ENCODE measurements at regions not wholly inside any gene's neighbourhood (a gene's known extent, or its start where the extent isn't known, plus 50 kb on each side); places are given as distances from the start of the nearest gene placed in this dataset.

DNA sequence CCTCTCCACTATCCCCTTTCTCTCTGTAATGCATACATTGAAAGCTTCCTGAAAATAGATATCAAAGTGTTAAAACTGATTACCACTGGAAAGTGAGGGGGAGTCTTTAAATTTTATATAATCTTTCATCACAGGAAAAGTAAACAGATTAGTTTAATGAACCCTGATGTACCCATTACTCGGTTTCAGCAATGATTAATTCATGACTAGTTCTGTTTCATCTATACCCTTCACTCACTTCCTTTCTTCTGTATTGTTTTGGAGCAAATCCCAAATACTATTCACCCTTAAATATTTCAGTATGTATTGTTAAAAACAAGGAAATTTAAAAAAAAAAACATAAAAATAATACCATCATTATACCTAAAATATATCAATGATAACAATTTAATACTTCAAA, 67.3 kb upstream of the TMCC3 start:
- Histone ChIP-seq H3K27me3 (ENCODE audit: low read length) (no peaks in the 10 kb centered on the region), H4K20me1 (ENCODE audit: low read depth, low read length) (no peaks in the 10 kb centered on the region), H3K4me3 (ENCODE audit: insufficient read depth, low read length, poor library complexity, severe bottlenecking) (no peak overlapping the region), H3K27ac (ENCODE audit: low read depth, low read length) (no peak overlapping the region), H3K79me2 (ENCODE audit: insufficient read depth, low read length) (no peaks in the 10 kb centered on the region), H2AFZ (ENCODE audit: low read depth, low read length, severe bottlenecking) (no peak overlapping the region), H3K4me2 (ENCODE audit: low read depth, low read length, poor library complexity, severe bottlenecking) (no peak overlapping the region), H3K9me3 (ENCODE audit: insufficient read depth, low read length) (no peaks in the 10 kb centered on the region), H3K9ac (ENCODE audit: low read length) (no peak overlapping the region), H3F3A (ENCODE audit: insufficient read depth) (no peaks in the 10 kb centered on the region), H3K9me2 (replicated peaks; ENCODE audit: insufficient read depth, low read length) (no peaks in the 10 kb centered on the region), H3K36me3 (ENCODE audit: low read length) (no peaks in the 10 kb centered on the region)
- TF ChIP-seq, protein P1, sequence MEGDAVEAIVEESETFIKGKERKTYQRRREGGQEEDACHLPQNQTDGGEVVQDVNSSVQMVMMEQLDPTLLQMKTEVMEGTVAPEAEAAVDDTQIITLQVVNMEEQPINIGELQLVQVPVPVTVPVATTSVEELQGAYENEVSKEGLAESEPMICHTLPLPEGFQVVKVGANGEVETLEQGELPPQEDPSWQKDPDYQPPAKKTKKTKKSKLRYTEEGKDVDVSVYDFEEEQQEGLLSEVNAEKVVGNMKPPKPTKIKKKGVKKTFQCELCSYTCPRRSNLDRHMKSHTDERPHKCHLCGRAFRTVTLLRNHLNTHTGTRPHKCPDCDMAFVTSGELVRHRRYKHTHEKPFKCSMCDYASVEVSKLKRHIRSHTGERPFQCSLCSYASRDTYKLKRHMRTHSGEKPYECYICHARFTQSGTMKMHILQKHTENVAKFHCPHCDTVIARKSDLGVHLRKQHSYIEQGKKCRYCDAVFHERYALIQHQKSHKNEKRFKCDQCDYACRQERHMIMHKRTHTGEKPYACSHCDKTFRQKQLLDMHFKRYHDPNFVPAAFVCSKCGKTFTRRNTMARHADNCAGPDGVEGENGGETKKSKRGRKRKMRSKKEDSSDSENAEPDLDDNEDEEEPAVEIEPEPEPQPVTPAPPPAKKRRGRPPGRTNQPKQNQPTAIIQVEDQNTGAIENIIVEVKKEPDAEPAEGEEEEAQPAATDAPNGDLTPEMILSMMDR (IDR thresholded peaks at IDR 0.05; ENCODE audit: insufficient read depth, low read length, poor library complexity, severe bottlenecking), result no peak
- TF ChIP-seq EZH2phosphoT487 (conservative IDR thresholded peaks at IDR 0.05; ENCODE audit: low read length), result no peak

DNA sequence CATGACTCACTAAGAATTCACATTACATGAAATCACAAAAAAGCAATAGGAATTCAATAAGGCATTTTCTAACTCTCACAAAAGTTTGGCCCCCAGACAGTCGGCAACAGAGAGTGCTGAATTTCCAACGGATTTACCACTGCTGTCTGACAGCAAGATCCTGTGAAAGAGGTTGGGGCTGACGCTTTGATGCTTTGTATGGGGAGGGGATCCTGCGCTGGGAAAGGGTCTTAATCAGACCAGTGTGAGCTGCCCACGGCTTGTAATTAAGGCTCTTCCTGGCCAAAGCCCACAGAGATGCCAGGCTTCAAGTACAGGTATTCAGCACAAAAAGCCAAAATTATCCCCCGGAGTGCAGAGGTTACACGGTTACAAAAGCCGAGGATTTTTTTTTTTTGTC, 66.8 kb upstream of the TMCC3 start:
- H3K27me3 ChIP-seq (ENCODE audit: low read length), result no peaks in the 10 kb centered on the region
- H3K9me2 ChIP-seq (replicated peaks; ENCODE audit: insufficient read depth, low read length), result no peaks in the 10 kb centered on the region
- no peaks in the 10 kb centered on the region for H3K36me3 ChIP-seq (ENCODE audit: low read length)
- H3K4me3 ChIP-seq (ENCODE audit: insufficient read depth, low read length, poor library complexity, severe bottlenecking), result no peak overlapping the region
- no peaks in the 10 kb centered on the region for H3K79me2 ChIP-seq (ENCODE audit: insufficient read depth, low read length)
- H3F3A ChIP-seq (ENCODE audit: insufficient read depth), result no peaks in the 10 kb centered on the region
- no peak overlapping the region for H3K27ac ChIP-seq (ENCODE audit: low read depth, low read length)
- no peak for TF ChIP-seq EZH2phosphoT487 (conservative IDR thresholded peaks at IDR 0.05; ENCODE audit: low read length)
- TF ChIP-seq, protein P1 (IDR thresholded peaks at IDR 0.05; ENCODE audit: insufficient read depth, low read length, poor library complexity, severe bottlenecking), result no peak
- no peak overlapping the region for H2AFZ ChIP-seq (ENCODE audit: low read depth, low read length, severe bottlenecking)
- H4K20me1 ChIP-seq (ENCODE audit: low read depth, low read length), result no peaks in the 10 kb centered on the region
- H3K4me2 ChIP-seq (ENCODE audit: low read depth, low read length, poor library complexity, severe bottlenecking), result no peak overlapping the region
- H3K9ac ChIP-seq (ENCODE audit: low read length), result no peak overlapping the region
- H3K9me3 ChIP-seq (ENCODE audit: insufficient read depth, low read length), result no peaks in the 10 kb centered on the region

DNA sequence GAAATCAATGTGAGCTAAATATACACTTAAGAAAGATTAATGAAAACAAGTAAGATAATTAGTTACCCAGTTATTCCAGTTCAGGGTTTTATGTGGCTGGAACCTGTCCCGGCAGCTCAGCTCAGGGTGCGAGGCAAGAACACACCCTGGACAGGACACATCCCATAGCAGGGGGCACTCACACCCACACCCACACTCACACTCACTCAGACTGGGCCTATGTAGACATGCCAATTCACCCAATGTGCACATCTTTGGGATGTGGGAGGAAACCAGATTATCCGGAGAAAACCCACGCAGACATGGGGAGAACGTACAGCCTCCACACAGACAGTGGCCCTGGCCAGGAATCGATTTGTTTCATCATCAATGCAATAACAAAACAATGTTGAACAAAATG, 66.0 kb upstream of the TMCC3 start:
- TF ChIP-seq, protein P1 (IDR thresholded peaks at IDR 0.05; ENCODE audit: insufficient read depth, low read length, poor library complexity, severe bottlenecking), result no peak
- TF ChIP-seq EZH2phosphoT487 (conservative IDR thresholded peaks at IDR 0.05; ENCODE audit: low read length), result no peak
- Histone ChIP-seq H2AFZ (ENCODE audit: low read depth, low read length, severe bottlenecking) (no peak overlapping the region), H3K4me3 (ENCODE audit: insufficient read depth, low read length, poor library complexity, severe bottlenecking) (no peak overlapping the region), H3K4me2 (ENCODE audit: low read depth, low read length, poor library complexity, severe bottlenecking) (no peak overlapping the region), H3K9me3 (ENCODE audit: insufficient read depth, low read length) (no peaks in the 10 kb centered on the region), H3F3A (ENCODE audit: insufficient read depth) (no peaks in the 10 kb centered on the region), H3K27ac (ENCODE audit: low read depth, low read length) (no peak overlapping the region), H3K9ac (ENCODE audit: low read length) (no peak overlapping the region), H3K9me2 (replicated peaks; ENCODE audit: insufficient read depth, low read length) (no peaks in the 10 kb centered on the region), H3K27me3 (ENCODE audit: low read length) (no peaks in the 10 kb centered on the region), H3K36me3 (ENCODE audit: low read length) (no peaks in the 10 kb centered on the region), H4K20me1 (ENCODE audit: low read depth, low read length) (no peaks in the 10 kb centered on the region), H3K79me2 (ENCODE audit: insufficient read depth, low read length) (no peaks in the 10 kb centered on the region)
